SK-N-SH (cell line): ENCODE measurements at regions not wholly inside any gene's neighbourhood (a gene's known extent, or its start where the extent isn't known, plus 50 kb on each side); places are given as distances from the start of the nearest gene placed in this dataset.

Experiments used
- EZH2phosphoT487 ChIP-seq: fragments of 200-600 bp; sonication (generic); IDR thresholded peaks from 2 replicates; pipeline ENCODE4 v1.6.1; 2017; ENCODE audit warnings: low read depth, mixed run types, mild to moderate bottlenecking, antibody characterized with exemption, moderate library complexity, borderline replicate concordance
- MXI1 ChIP-seq: IDR thresholded peaks from 2 replicates; pipeline ENCODE4 v1.6.1; 2012; ENCODE audit warnings: mild to moderate bottlenecking, low read depth, low read length, improper control_type of control experiment
- SMC3 ChIP-seq: IDR thresholded peaks from 2 replicates; pipeline ENCODE4 v1.6.1; 2012; ENCODE audit warnings: low read depth, low read length, improper control_type of control experiment
- YY1 ChIP-seq: IDR thresholded peaks from 2 replicates; pipeline ENCODE4 v1.4.0; 2012; ENCODE audit warnings: low read depth, mild to moderate bottlenecking
- TF ChIP-seq, protein P1 (sequence below): fragments of 200-600 bp; sonication (generic); IDR thresholded peaks from 2 replicates; pipeline ENCODE4 v1.6.1; 2017; ENCODE audit warnings: antibody characterized with exemption, mild to moderate bottlenecking, moderate library complexity

DNA sequence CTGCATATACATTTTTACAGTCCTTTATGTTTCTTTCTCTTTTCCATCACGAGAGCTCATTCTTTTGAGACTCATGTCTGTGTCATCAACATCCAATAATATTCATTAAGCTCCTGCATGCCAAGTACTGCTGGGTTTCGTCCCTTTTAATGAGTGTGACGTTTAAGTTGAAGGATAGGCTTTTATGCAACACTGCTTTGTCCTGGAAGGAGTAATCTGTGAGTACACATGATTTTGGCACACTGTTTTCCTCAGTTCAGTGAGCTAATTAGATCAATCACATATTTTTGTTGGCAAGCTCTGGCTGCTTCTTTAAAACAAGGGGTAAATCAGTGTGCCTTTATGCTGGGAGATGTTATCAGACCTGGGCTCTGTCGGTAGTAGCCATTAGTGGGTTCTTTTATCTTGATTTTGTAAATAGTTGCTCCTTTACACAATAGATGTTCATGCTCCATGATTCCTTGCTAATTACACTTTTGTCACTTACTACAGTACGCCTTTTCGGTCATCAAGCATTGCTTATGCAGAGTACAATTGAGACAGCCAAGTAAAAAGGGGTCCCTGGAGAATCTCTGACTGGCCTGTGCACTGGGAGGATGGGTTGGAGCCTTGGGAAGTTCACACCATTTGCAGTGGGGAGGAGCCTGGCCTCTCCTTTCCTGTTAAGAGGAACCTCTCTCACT, 132.6 kb downstream of the FHIP1A start:
- TF ChIP-seq YY1: no peak
- TF ChIP-seq, protein P1, sequence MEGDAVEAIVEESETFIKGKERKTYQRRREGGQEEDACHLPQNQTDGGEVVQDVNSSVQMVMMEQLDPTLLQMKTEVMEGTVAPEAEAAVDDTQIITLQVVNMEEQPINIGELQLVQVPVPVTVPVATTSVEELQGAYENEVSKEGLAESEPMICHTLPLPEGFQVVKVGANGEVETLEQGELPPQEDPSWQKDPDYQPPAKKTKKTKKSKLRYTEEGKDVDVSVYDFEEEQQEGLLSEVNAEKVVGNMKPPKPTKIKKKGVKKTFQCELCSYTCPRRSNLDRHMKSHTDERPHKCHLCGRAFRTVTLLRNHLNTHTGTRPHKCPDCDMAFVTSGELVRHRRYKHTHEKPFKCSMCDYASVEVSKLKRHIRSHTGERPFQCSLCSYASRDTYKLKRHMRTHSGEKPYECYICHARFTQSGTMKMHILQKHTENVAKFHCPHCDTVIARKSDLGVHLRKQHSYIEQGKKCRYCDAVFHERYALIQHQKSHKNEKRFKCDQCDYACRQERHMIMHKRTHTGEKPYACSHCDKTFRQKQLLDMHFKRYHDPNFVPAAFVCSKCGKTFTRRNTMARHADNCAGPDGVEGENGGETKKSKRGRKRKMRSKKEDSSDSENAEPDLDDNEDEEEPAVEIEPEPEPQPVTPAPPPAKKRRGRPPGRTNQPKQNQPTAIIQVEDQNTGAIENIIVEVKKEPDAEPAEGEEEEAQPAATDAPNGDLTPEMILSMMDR: no peak
- TF ChIP-seq SMC3: no peak
- TF ChIP-seq EZH2phosphoT487: no peak
- no peak for TF ChIP-seq MXI1
